Head of caudate nucleus (tissue), 42 donors: ENCODE measurements at regions not wholly inside any gene's neighbourhood (a gene's known extent, or its start where the extent isn't known, plus 50 kb on each side); places are given as distances from the start of the nearest gene placed in this dataset.

Experiments used
- DNase-seq, 42 donors: peaks; one replicate each; pipeline versions ENCODE4 v3.0.0 to v3.0.0-alpha.2; 2020 to 2021; ENCODE audit warnings: mixed read lengths in 7 of 42
- intact Hi-C: fragments of 100-400 bp; cut with DNase I; formaldehyde crosslinking; loops from one replicate; pipeline ENCODE4 v1.15.0; 2022

GRCh38 chr1:173414539-173415226 is 62.5 kb upstream of the PRDX6 start:
- no peak for DNase-seq
- intact Hi-C loops: no loop called here

- no peak for DNase-seq
- intact Hi-C loops: no loop called here
Observed at GRCh38 chr1:173415490-173415889, 61.6 kb upstream of the PRDX6 start.

- no peak for DNase-seq
- intact Hi-C loops: no loop called here
Observed at GRCh38 chr1:173415905-173416450, 61.2 kb upstream of the PRDX6 start.

GRCh38 chr1:173417563-173417962 is 59.6 kb upstream of the PRDX6 start:
- intact Hi-C loops: no loop called here
- DNase-seq: no peak

- peak in 6 of 42 donors; percentile 11 to 49 (median 28) for DNase-seq
- intact Hi-C loops: no loop called here
Observed at GRCh38 chr1:173418107-173418985, 58.8 kb upstream of the PRDX6 start.

- intact Hi-C loops: no loop called here
- DNase-seq: peak in 32 of 42 donors; percentile 3 to 82 (median 48)
Observed at GRCh38 chr1:173420330-173420806, 56.8 kb upstream of the PRDX6 start.

GRCh38 chr1:173421286-173421685 is 55.8 kb upstream of the PRDX6 start:
- DNase-seq: no peak
- intact Hi-C loops: no loop called here

- intact Hi-C loops: no loop called here
- no peak for DNase-seq
Observed at GRCh38 chr1:173421789-173422188, 55.3 kb upstream of the PRDX6 start.

GRCh38 chr1:173422456-173422976 is 54.6 kb upstream of the PRDX6 start:
- intact Hi-C loops: no loop called here
- no peak for DNase-seq

GRCh38 chr1:173423291-173423690 is 53.8 kb upstream of the PRDX6 start:
- no peak for DNase-seq
- intact Hi-C loops: no loop called here

GRCh38 chr1:173424143-173424542 is 53.0 kb upstream of the PRDX6 start:
- no peak for DNase-seq
- intact Hi-C loops: no loop called here

GRCh38 chr1:173424782-173425407 is 52.2 kb upstream of the PRDX6 start:
- no peak for DNase-seq
- intact Hi-C loops: loop anchor here (5.0 kb wide), 1 partner anchor 732 kb away; the partner anchor contains the start of gene RABGAP1L

GRCh38 chr1:173426057-173426456 is 51.1 kb upstream of the PRDX6 start:
- intact Hi-C loops: loop anchor here (5.0 kb wide), 1 partner anchor 731 kb away; the partner anchor contains the start of gene RABGAP1L
- no peak for DNase-seq

GRCh38 chr1:173427146-173428054 is 49.7 kb upstream of the PRDX6 start:
- DNase-seq: no peak
- intact Hi-C loops: loop anchor here (5.0 kb wide), 1 partner anchor 730 kb away; the partner anchor contains the start of gene RABGAP1L
